Heart left ventricle (tissue), 16 donors: ENCODE measurements at regions not wholly inside any gene's neighbourhood (a gene's known extent, or its start where the extent isn't known, plus 50 kb on each side); places are given as distances from the start of the nearest gene placed in this dataset.

Experiments used
- ATAC-seq, 4 donors: fragments of 200-7000 bp; cut with Tn5 transposase; one replicate each; pipeline ENCODE4 v1.9.1; 2020 to 2022; ENCODE audit warnings: moderate library complexity in 4 of 4, mild to moderate bottlenecking in 3 of 4, moderate number of reproducible peaks in 1 of 4
- DNase-seq, 5 donors: peaks; one replicate each; pipeline ENCODE4 v3.0.0-alpha.2; 2020
- H3K27ac ChIP-seq, 12 donors: fragments of 200-600 bp; sonication (generic) in 4 of 12; one replicate each; pipeline versions ENCODE4 v1.5.0 to v1.8.0; 2016 to 2022; ENCODE audit warnings: mild to moderate bottlenecking in 2 of 12
- H3K27me3 ChIP-seq, 9 donors: fragments of 200-600 bp; sonication (generic) in 2 of 9; one replicate each; pipeline versions ENCODE4 v1.5.1 to v1.8.0; 2016 to 2022; ENCODE audit warnings: mild to moderate bottlenecking in 3 of 9
- H3K36me3 ChIP-seq, 9 donors: fragments of 200-600 bp; sonication (generic) in 2 of 9; one replicate each; pipeline versions ENCODE4 v1.5.0 to v1.8.0; 2018 to 2022; ENCODE audit warnings: mild to moderate bottlenecking in 2 of 9
- H3K4me1 ChIP-seq, 12 donors: fragments of 200-600 bp; sonication (generic) in 4 of 12; one replicate each; pipeline versions ENCODE4 v1.5.0 to v1.8.0; 2016 to 2022; ENCODE audit warnings: mild to moderate bottlenecking in 3 of 12
- H3K4me3 ChIP-seq, 12 donors: fragments of 200-600 bp; sonication (generic) in 4 of 12; one replicate each; pipeline versions ENCODE4 v1.5.0 to v1.8.0; 2017 to 2022; ENCODE audit warnings: mild to moderate bottlenecking in 9 of 12, moderate library complexity in 4 of 12
- H3K9me3 ChIP-seq, 12 donors: fragments of 200-600 bp; sonication (generic) in 4 of 12; one replicate each; pipeline versions ENCODE4 v1.5.0 to v1.8.0; 2016 to 2022; ENCODE audit warnings: mild to moderate bottlenecking in 1 of 12
- POLR2A ChIP-seq, 2 donors: fragments of 450-650 bp; IDR thresholded peaks; one replicate each; pipeline ENCODE4 v1.6.1; 2017; ENCODE audit warnings: antibody characterized with exemption in 2 of 2, mild to moderate bottlenecking in 2 of 2, moderate library complexity in 2 of 2
- whole genome bisulfite sequencing, 4 donors: extraction: QIAGEN DNeasy Blood & Tissue Kit in 2 of 4; methylation state at CpG; one replicate each; pipeline versions ENCODE4 v1.1.5 to v1.1.7; 2013 to 2018; 5-methylcytosine and 5-hydroxymethylcytosine counted together
- intact Hi-C, 10 donors: fragments of 100-400 bp; cut with DNase I; formaldehyde crosslinking; loops; one replicate each; pipeline versions ENCODE4 v1.11.1 to v1.14.2; 2022
- TF ChIP-seq, protein P1 (sequence below), 12 donors: fragments of 200-600 bp; sonication (generic) in 4 of 12; IDR thresholded peaks; one replicate each; pipeline versions ENCODE4 v1.5.0 to v1.8.0; 2018 to 2022; ENCODE audit warnings: antibody characterized with exemption in 12 of 12, mild to moderate bottlenecking in 5 of 12
- donor health status: ischemic (EF 13 %, LVEDD 7.1; RV severe dilation, severe dysfunction).
- donor health status: healthy with polysubstance abuse.
- donor health status: DM: no; HTN: yes; CAD: no.
- donor health status: DM: no; HTN: no; CAD: no.
- donor health status: ischemic (EF 25% LVEDD 6.9; RV normal size, moderate dysfunction).
- donor health status: ischemic (EF 25% LVEDD 5.7; RV mildly dilated, moderate dysfunction).
- donor health status: healthy.
- donor health status: DM: yes; HTN: yes; CAD: no.
- donor health status: ischemic (EF 35%, LVEDD 5.7; RV mildly dilated, moderate dysfunction).
- donor health status: nonischemic (EF 11% LVEDD 7.7; RV severe dilation, severe dysfunction).
- donor health status: DM: yes; HTN: yes; CAD: no.
- donor health status: PGD.
- donor health status: ischemic (EF 29% LVEDD 5.4; RV normal size, mild dysfunction).
- donor health status: nonischemic (EF 23%, LVEDD 6.1; RV moderate dilation, normal function).

DNA sequence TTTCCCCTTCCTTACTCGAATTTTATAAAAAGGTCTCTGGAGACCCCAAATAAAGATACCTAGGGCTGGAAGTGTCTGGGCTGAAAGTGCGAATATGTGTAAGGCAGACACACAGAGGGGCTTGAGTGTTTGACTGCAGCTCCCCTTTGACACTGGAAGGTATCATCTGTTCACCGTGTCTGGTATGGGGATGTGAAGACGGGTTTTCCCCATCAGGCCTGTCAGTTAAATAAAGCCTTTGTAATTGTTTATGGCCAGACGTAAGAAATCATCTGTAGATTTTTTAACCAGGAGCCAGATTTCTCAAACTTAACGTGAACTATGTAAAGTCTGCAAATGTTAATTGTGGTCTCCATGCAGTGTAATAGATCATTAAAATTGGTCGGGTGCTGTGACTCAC is 1173.4 kb downstream of the AMY1C start:
- ATAC-seq (no peak), DNase-seq (no peak)
- Histone ChIP-seq H3K4me1 (no peaks in the 10 kb centered on the region), H3K4me3 (no peak overlapping the region), H3K36me3 (no peaks in the 10 kb centered on the region), H3K27ac (no peak overlapping the region), H3K9me3 (peaks cover 0 to 10% (median 0%) of the 10 kb centered on the region in 12 donors), H3K27me3 (no peaks in the 10 kb centered on the region)
- intact Hi-C loops = no loop called here
- TF ChIP-seq, protein P1, sequence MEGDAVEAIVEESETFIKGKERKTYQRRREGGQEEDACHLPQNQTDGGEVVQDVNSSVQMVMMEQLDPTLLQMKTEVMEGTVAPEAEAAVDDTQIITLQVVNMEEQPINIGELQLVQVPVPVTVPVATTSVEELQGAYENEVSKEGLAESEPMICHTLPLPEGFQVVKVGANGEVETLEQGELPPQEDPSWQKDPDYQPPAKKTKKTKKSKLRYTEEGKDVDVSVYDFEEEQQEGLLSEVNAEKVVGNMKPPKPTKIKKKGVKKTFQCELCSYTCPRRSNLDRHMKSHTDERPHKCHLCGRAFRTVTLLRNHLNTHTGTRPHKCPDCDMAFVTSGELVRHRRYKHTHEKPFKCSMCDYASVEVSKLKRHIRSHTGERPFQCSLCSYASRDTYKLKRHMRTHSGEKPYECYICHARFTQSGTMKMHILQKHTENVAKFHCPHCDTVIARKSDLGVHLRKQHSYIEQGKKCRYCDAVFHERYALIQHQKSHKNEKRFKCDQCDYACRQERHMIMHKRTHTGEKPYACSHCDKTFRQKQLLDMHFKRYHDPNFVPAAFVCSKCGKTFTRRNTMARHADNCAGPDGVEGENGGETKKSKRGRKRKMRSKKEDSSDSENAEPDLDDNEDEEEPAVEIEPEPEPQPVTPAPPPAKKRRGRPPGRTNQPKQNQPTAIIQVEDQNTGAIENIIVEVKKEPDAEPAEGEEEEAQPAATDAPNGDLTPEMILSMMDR (IDR thresholded peaks at IDR 0.05) = no peak
- no peak for TF ChIP-seq POLR2A (IDR thresholded peaks at IDR 0.05)
- WGBS, 4 donors = 69 to 77% (median 72%) methylated on average over 7 of the region's 7 CpGs

DNA sequence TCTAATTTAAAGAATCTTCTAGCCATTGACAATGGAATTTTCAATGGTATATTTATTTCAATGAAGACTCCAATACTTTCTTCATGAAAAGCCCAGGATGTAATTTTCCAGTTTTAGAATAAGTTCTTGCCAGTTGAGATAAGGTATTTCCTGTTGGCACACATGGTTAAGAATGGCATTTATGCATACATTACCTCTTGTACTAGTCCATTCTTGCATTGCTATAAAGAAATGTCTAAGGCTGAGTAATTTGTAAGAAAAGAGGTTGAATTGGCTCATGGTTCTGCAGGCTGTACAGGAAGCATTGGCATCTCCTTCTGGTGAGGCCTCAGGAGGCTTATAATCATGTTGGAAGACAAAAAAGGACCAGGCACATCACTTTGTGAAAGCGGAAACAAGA is 1179.6 kb downstream of the AMY1C start:
- Histone ChIP-seq H3K4me3 (no peak overlapping the region), H3K27me3 (no peaks in the 10 kb centered on the region), H3K36me3 (no peaks in the 10 kb centered on the region), H3K9me3 (peaks cover 0 to 12% (median 0%) of the 10 kb centered on the region in 12 donors), H3K4me1 (no peaks in the 10 kb centered on the region), H3K27ac (no peak overlapping the region)
- no peak for ATAC-seq
- WGBS, 4 donors = 48 to 100% (median 94%) methylated on average over 1 of the region's 1 CpG
- no peak for DNase-seq
- no peak for TF ChIP-seq POLR2A (IDR thresholded peaks at IDR 0.05)
- TF ChIP-seq, protein P1 (IDR thresholded peaks at IDR 0.05) = no peak
- intact Hi-C loops = no loop called here

DNA sequence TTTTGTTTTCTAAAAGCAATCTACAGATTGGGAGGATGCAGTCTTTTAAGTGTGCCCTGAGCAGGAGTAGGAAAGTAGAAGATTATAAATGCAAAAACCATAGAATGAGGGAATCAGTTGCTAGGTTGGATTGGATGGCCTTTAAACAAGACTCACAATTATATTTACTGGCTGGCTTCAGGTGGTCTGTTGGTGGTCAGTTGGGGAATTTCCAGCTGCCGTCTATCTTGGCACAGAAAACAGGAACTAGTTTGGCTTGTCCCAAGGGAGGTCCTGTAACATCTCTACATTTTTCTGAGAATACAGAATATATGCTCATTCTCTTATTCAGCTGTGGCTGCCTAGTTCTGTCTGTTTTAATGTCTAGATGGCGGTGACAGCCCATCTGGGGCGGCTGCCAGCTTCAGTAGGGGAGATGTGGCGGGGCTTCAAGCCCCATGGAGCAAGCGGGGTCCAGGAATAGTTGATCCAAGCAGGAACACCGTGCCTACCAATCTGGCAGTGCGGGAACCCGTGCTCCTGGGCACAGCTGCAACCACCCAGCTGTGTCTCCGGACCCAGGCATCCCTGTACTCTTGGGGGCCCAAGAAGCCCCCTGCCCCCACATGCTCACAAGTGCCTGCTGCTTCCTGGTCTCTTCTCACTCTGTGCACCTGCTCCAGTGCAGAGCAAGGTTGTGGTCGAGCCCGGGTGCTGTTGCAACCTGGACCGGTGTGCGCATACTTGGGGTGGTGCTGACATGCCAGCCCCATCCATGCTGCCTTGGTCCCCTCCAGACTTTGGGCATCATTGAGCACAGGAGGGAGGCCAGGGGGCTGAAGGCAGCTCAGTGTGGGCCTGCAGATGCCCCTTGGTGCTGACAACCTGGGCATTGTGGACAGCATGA is 1182.6 kb downstream of the AMY1C start:
- WGBS, 4 donors = 68 to 79% (median 75%) methylated on average over 8 to 13 of the region's 13 CpGs
- no peak for DNase-seq

More for the DNA sequence above, 1182.6 kb downstream of the AMY1C start:
- ATAC-seq = no peak
- H3K4me1 ChIP-seq = no peaks in the 10 kb centered on the region
- no peak overlapping the region for H3K27ac ChIP-seq
- TF ChIP-seq, protein P1 (IDR thresholded peaks at IDR 0.05) = no peak
- TF ChIP-seq POLR2A (IDR thresholded peaks at IDR 0.05) = no peak
- intact Hi-C loops = no loop called here
- no peaks in the 10 kb centered on the region for H3K36me3 ChIP-seq
- H3K4me3 ChIP-seq = no peak overlapping the region
- peaks cover 0 to 12% (median 0%) of the 10 kb centered on the region in 12 donors for H3K9me3 ChIP-seq
- H3K27me3 ChIP-seq = no peaks in the 10 kb centered on the region
